ENCODE measurements at regions not wholly inside any gene's neighbourhood (a gene's known extent, or its start where the extent isn't known, plus 50 kb on each side); places are given as distances from the start of the nearest gene placed in this dataset.

GRCh38 chr17:70241071-70241470 lies 71.7 kb downstream of the KCNJ2 start:
- Histone ChIP-seq H3K27ac (ENCODE audit: low read depth, low read length, poor library complexity, severe bottlenecking) (no peak overlapping the region), H3K9me3 (ENCODE audit: low read length) (no peaks in the 10 kb centered on the region), H3F3A (ENCODE audit: insufficient read depth, low read length) (no peaks in the 10 kb centered on the region), H3K36me3 (ENCODE audit: insufficient read depth, low read length) (no peaks in the 10 kb centered on the region), H4K20me1 (ENCODE audit: insufficient read depth, low read length) (no peaks in the 10 kb centered on the region), H3K4me2 (ENCODE audit: low read length) (no peak overlapping the region), H3K9me2 (ENCODE audit: low read depth, low read length) (no peaks in the 10 kb centered on the region), H3K4me3 (ENCODE audit: low read depth, low read length, poor library complexity, severe bottlenecking) (no peak overlapping the region), H3K4me1 (ENCODE audit: insufficient read depth, low read length, severe bottlenecking) (no peaks in the 10 kb centered on the region), H2AFZ (ENCODE audit: low read length) (no peak overlapping the region), H3K79me2 (ENCODE audit: insufficient read depth, low read length) (no peaks in the 10 kb centered on the region), H3K9ac (ENCODE audit: low read length) (no peak overlapping the region), H3K27me3 (ENCODE audit: insufficient read depth, low read length) (no peaks in the 10 kb centered on the region)
- no peak for TF ChIP-seq EZH2 (IDR thresholded peaks at IDR 0.05; ENCODE audit: borderline replicate concordance, low read length)
- TF ChIP-seq, protein P1, sequence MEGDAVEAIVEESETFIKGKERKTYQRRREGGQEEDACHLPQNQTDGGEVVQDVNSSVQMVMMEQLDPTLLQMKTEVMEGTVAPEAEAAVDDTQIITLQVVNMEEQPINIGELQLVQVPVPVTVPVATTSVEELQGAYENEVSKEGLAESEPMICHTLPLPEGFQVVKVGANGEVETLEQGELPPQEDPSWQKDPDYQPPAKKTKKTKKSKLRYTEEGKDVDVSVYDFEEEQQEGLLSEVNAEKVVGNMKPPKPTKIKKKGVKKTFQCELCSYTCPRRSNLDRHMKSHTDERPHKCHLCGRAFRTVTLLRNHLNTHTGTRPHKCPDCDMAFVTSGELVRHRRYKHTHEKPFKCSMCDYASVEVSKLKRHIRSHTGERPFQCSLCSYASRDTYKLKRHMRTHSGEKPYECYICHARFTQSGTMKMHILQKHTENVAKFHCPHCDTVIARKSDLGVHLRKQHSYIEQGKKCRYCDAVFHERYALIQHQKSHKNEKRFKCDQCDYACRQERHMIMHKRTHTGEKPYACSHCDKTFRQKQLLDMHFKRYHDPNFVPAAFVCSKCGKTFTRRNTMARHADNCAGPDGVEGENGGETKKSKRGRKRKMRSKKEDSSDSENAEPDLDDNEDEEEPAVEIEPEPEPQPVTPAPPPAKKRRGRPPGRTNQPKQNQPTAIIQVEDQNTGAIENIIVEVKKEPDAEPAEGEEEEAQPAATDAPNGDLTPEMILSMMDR (IDR thresholded peaks at IDR 0.05; ENCODE audit: low read length) = no peak

DNA sequence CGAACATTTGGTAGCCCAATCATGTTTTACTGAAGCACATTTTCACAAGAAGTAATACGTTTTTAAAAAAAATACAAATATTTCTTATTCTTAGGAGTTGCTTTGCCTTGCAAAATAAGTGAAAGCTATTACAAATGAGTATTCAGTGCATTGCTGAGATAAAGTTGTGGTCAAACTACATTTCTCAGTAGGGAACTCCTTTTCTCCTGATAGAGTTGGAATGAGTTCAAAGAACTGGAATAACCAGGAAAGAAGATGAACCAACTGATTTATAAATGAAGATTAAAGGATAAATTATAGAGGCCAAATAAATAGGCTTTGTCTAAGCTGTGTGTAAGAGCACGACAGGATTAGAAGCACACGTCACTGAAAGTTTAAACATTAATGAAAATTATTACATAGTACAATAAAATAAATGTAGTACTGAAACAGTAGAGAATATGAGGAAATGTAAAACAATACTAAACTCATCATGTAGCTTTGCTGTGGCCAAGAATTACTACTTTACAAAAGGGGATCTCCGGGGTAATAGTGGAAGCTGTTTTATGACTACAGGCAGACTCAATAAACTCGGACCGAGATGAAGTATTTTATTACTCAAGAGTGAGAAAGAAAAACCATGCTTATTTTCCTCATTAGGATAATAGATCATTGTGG lies 73.6 kb downstream of the KCNJ2 start:
- Histone ChIP-seq H3K4me1 (ENCODE audit: insufficient read depth, low read length, severe bottlenecking) (no peaks in the 10 kb centered on the region), H3F3A (ENCODE audit: insufficient read depth, low read length) (no peaks in the 10 kb centered on the region), H3K9ac (ENCODE audit: low read length) (no peak overlapping the region), H3K27me3 (ENCODE audit: insufficient read depth, low read length) (no peaks in the 10 kb centered on the region), H2AFZ (ENCODE audit: low read length) (no peak overlapping the region), H3K4me3 (ENCODE audit: low read depth, low read length, poor library complexity, severe bottlenecking) (no peak overlapping the region), H3K79me2 (ENCODE audit: insufficient read depth, low read length) (no peaks in the 10 kb centered on the region), H3K4me2 (ENCODE audit: low read length) (no peak overlapping the region), H3K27ac (ENCODE audit: low read depth, low read length, poor library complexity, severe bottlenecking) (no peak overlapping the region), H3K9me2 (ENCODE audit: low read depth, low read length) (no peaks in the 10 kb centered on the region), H3K9me3 (ENCODE audit: low read length) (no peaks in the 10 kb centered on the region), H4K20me1 (ENCODE audit: insufficient read depth, low read length) (no peaks in the 10 kb centered on the region), H3K36me3 (ENCODE audit: insufficient read depth, low read length) (no peaks in the 10 kb centered on the region)
- TF ChIP-seq, protein P1 (IDR thresholded peaks at IDR 0.05; ENCODE audit: low read length) = no peak
- TF ChIP-seq EZH2 (IDR thresholded peaks at IDR 0.05; ENCODE audit: borderline replicate concordance, low read length) = no peak

DNA sequence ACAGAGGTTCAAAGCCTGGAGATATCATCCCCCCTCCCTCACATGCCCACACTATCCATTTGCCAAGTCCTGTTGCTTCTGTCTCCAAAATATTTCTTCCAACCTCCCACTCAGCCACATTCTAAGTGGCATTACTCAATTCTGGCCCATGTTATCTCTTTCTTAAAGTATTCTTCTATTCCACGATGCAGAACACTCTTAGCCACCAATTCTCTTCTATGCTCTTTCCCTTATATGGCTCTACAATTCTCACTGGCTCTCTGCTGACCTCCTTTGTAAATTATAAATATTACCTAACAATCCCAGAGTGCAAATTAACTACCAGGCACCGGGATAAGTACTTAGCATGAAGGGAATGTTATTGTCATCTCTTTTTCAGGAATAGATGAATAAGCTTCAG lies 82.4 kb downstream of the KCNJ2 start:
- H3K4me2 ChIP-seq (ENCODE audit: low read length) = no peak overlapping the region
- no peaks in the 10 kb centered on the region for H3K36me3 ChIP-seq (ENCODE audit: insufficient read depth, low read length)
- H3K4me3 ChIP-seq (ENCODE audit: low read depth, low read length, poor library complexity, severe bottlenecking) = no peak overlapping the region
- no peaks in the 10 kb centered on the region; the same call in 1 of the 2 replicates for H3K27me3 ChIP-seq (ENCODE audit: insufficient read depth, low read length)
- TF ChIP-seq, protein P1 (IDR thresholded peaks at IDR 0.05; ENCODE audit: low read length) = no peak
- no peak for TF ChIP-seq EZH2 (IDR thresholded peaks at IDR 0.05; ENCODE audit: borderline replicate concordance, low read length)
- no peaks in the 10 kb centered on the region for H4K20me1 ChIP-seq (ENCODE audit: insufficient read depth, low read length)
- H2AFZ ChIP-seq (ENCODE audit: low read length) = no peak overlapping the region
- no peaks in the 10 kb centered on the region for H3F3A ChIP-seq (ENCODE audit: insufficient read depth, low read length)
- no peaks in the 10 kb centered on the region for H3K4me1 ChIP-seq (ENCODE audit: insufficient read depth, low read length, severe bottlenecking)
- H3K79me2 ChIP-seq (ENCODE audit: insufficient read depth, low read length) = no peaks in the 10 kb centered on the region
- H3K9me2 ChIP-seq (ENCODE audit: low read depth, low read length) = no peaks in the 10 kb centered on the region
- H3K9me3 ChIP-seq (ENCODE audit: low read length) = no peaks in the 10 kb centered on the region
- no peak overlapping the region for H3K9ac ChIP-seq (ENCODE audit: low read length)
- H3K27ac ChIP-seq (ENCODE audit: low read depth, low read length, poor library complexity, severe bottlenecking) = no peak overlapping the region

Data from OCI-LY1 (cell line).